HuH-7.5 (cell line): ENCODE measurements at regions not wholly inside any gene's neighbourhood (a gene's known extent, or its start where the extent isn't known, plus 50 kb on each side); places are given as distances from the start of the nearest gene placed in this dataset.
"Not testable (repeated sequence)": the region's sequence is repeated elsewhere in the genome, so short reads cannot be mapped to it uniquely, and the experiment has no call there.

ENCODE experiments used
- DNase-seq: peaks from one replicate; pipeline ENCODE4 v3.0.0; 2011; ENCODE audit warnings: low spot score

GRCh38 chr10:8691498-8692017 lies 637.1 kb downstream of the GATA3 start:
- DNase-seq: no peak

- not testable (repeated sequence) for DNase-seq
Measured at GRCh38 chr10:8693635-8694034, 639.1 kb downstream of the GATA3 start.

GRCh38 chr10:8696746-8697145 lies 642.3 kb downstream of the GATA3 start:
- DNase-seq: no peak

GRCh38 chr10:8700689-8701088 lies 646.2 kb downstream of the GATA3 start:
- no peak for DNase-seq

- DNase-seq: no peak
Measured at GRCh38 chr10:8702181-8702580, 647.7 kb downstream of the GATA3 start.

GRCh38 chr10:8705415-8705814 lies 650.9 kb downstream of the GATA3 start:
- DNase-seq: no peak

- DNase-seq: no peak
Measured at GRCh38 chr10:8712656-8713055, 658.2 kb downstream of the GATA3 start.

- no peak for DNase-seq
Measured at GRCh38 chr10:8719971-8720370, 665.5 kb downstream of the GATA3 start.

GRCh38 chr10:8721650-8722049 lies 667.2 kb downstream of the GATA3 start:
- no peak for DNase-seq

- no peak for DNase-seq
Measured at GRCh38 chr10:8722835-8723234, 668.3 kb downstream of the GATA3 start.

- DNase-seq: no peak
Measured at GRCh38 chr10:8725343-8725742, 670.9 kb downstream of the GATA3 start.

GRCh38 chr10:8726084-8726778 lies 671.7 kb downstream of the GATA3 start:
- no peak for DNase-seq

- no peak for DNase-seq
Measured at GRCh38 chr10:8726779-8727084, 672.2 kb downstream of the GATA3 start.

GRCh38 chr10:8731121-8732095 lies 676.9 kb downstream of the GATA3 start:
- no peak for DNase-seq

GRCh38 chr10:8738987-8739386 lies 684.5 kb downstream of the GATA3 start:
- DNase-seq: no peak

- no peak for DNase-seq
Measured at GRCh38 chr10:8752146-8752843, 697.8 kb downstream of the GATA3 start.

- DNase-seq: no peak
Measured at GRCh38 chr10:8758029-8758428, 703.5 kb downstream of the GATA3 start.

- DNase-seq: no peak
Measured at GRCh38 chr10:8766899-8767298, 712.4 kb downstream of the GATA3 start.

GRCh38 chr10:8767591-8767990 lies 713.1 kb downstream of the GATA3 start:
- no peak for DNase-seq

GRCh38 chr10:8768341-8768740 lies 713.9 kb downstream of the GATA3 start:
- no peak for DNase-seq

- DNase-seq: no peak
Measured at GRCh38 chr10:8768852-8769251, 714.4 kb downstream of the GATA3 start.

GRCh38 chr10:8776926-8777622 lies 722.6 kb downstream of the GATA3 start:
- no peak for DNase-seq
